Panc1 (cell line): ENCODE measurements at regions not wholly inside any gene's neighbourhood (a gene's known extent, or its start where the extent isn't known, plus 50 kb on each side); places are given as distances from the start of the nearest gene placed in this dataset.
"Not testable (repeated sequence)": the region's sequence is repeated elsewhere in the genome, so short reads cannot be mapped to it uniquely, and the experiment has no call there.

Source experiments
- ATAC-seq: fragments of 200-7000 bp; cut with Tn5 transposase; 2 replicates; pipeline ENCODE4 v1.9.1; 2020; ENCODE audit warnings: mild to moderate bottlenecking, moderate library complexity
- BruUV-seq: library from RNA; stranded (reverse); fragments of 400-500 nt; replicated peaks from 2 replicates; lab custom pipeline; 2021; lab: Mats Ljungman, UMichigan
- CTCF ChIA-PET: fragments of 300-600 bp; sonication (Branson Sonifier 250); formaldehyde crosslinking; loops from one replicate; lab custom pipeline; 2022; ENCODE audit warnings: antibody characterized with exemption; lab: Charles Lee
- POLR2A ChIA-PET: fragments of 300-600 bp; sonication (Branson Sonifier 250); formaldehyde crosslinking; loops from one replicate; lab custom pipeline; 2022; ENCODE audit warnings: antibody characterized with exemption; lab: Charles Lee
- DNase-seq: peaks from one replicate; pipeline ENCODE4 v3.0.0-alpha.2; 2010; ENCODE audit warnings: low read depth, low spot score
- H3K27ac ChIP-seq: 2 replicates; pipeline ENCODE4 v1.5.1; 2011; ENCODE audit warnings: mild to moderate bottlenecking, low read length, inconsistent platforms
- H3K27me3 ChIP-seq: fragments of 200-500 bp; sonication (Bioruptor generic); 2 replicates; pipeline ENCODE4 v1.6.0; 2014; ENCODE audit warnings: low read length, inconsistent platforms; ENCODE audit not compliant: control insufficient read depth, insufficient read depth
- H3K36me3 ChIP-seq: fragments of 200-500 bp; sonication (Bioruptor generic); 2 replicates; pipeline ENCODE4 v1.5.1; 2014; ENCODE audit warnings: inconsistent platforms, mild to moderate bottlenecking, low read length, moderate library complexity; ENCODE audit not compliant: control insufficient read depth, insufficient read depth
- H3K4me1 ChIP-seq: 2 replicates; pipeline ENCODE4 v1.5.1; 2011; ENCODE audit warnings: inconsistent platforms, mild to moderate bottlenecking, low read length, moderate library complexity; ENCODE audit not compliant: control insufficient read depth, insufficient read depth
- H3K4me3 ChIP-seq, 2 experiments: 2 replicates each; pipeline ENCODE4 v1.5.1; 2011 to 2012; ENCODE audit warnings: low read depth in 2 of 2, low read length in 2 of 2, mild to moderate bottlenecking in 2 of 2, inconsistent platforms in 1 of 2, moderate library complexity in 1 of 2
- H3K9me3 ChIP-seq: fragments of 200-500 bp; sonication (Bioruptor generic); 2 replicates; pipeline ENCODE4 v1.5.1; 2014; ENCODE audit warnings: low read depth, mild to moderate bottlenecking, inconsistent platforms, low read length, moderate library complexity; ENCODE audit not compliant: control insufficient read depth, insufficient read depth
- CTCF ChIP-seq: fragments of 450-650 bp; IDR thresholded peaks from 2 replicates; pipeline ENCODE4 v1.5.1; 2017; ENCODE audit warnings: mild to moderate bottlenecking
- POLR2AphosphoS5 ChIP-seq: IDR thresholded peaks from 2 replicates; pipeline ENCODE4 v1.6.1; 2012; ENCODE audit warnings: mild to moderate bottlenecking, low read depth, low read length, moderate library complexity
- REST ChIP-seq, 2 experiments: IDR thresholded peaks; 2 replicates each; pipeline ENCODE4 v1.6.1; 2011 to 2012; ENCODE audit warnings: low read depth in 2 of 2, control low read depth in 1 of 2, low read length in 1 of 2, mild to moderate bottlenecking in 1 of 2, moderate library complexity in 1 of 2; ENCODE audit not compliant: insufficient read depth in 1 of 2
- SIN3A ChIP-seq: IDR thresholded peaks from 2 replicates; pipeline ENCODE4 v1.6.1; 2012; ENCODE audit warnings: low read depth, mild to moderate bottlenecking, low read length, moderate library complexity, borderline replicate concordance; ENCODE audit not compliant: insufficient read depth
- TCF7L2 ChIP-seq: IDR thresholded peaks from 2 replicates; pipeline ENCODE4 v1.6.1; 2011; ENCODE audit warnings: mild to moderate bottlenecking, low read depth, low read length, inconsistent platforms
- in situ Hi-C: cut with HindIII; loops from 2 replicates; pipeline ENCODE4 v1.10.0; 2016; ENCODE audit warnings: low sequenced_read_pairs, low pct_unique_long_range_greater_than_20kb
- intact Hi-C: fragments of 100-400 bp; cut with micrococcal nuclease; formaldehyde crosslinking; loops from one replicate; pipeline ENCODE4 v1.10.0; 2022; ENCODE audit not compliant: unreplicated experiment

- H3K4me3 ChIP-seq, result no peak overlapping the region
- ChIA-PET POLR2A (no interaction called here), CTCF (no interaction called here)
- TF ChIP-seq POLR2AphosphoS5 (no peak), SIN3A (no peak), REST (IDR thresholded peaks at IDR 0.05; ENCODE audit: insufficient read depth in 1 of 2, low read depth in 2 of 2, low read length in 1 of 2) (no peak), TCF7L2 (no peak), CTCF (no peak)
- in situ Hi-C loops (no loop called here), intact Hi-C loops (no loop called here)
- H3K27ac ChIP-seq, result no peak overlapping the region; the same call in 1 of the 2 replicates
- H3K36me3 ChIP-seq, result no peaks in the 10 kb centered on the region
- H3K27me3 ChIP-seq, result no peaks in the 10 kb centered on the region
- no TSS peak for BruUV-seq
- no peak for DNase-seq
- no peak for ATAC-seq
- H3K9me3 ChIP-seq, result peaks cover 4% of the 10 kb centered on the region; the same call in 1 of the 2 replicates
- no peaks in the 10 kb centered on the region for H3K4me1 ChIP-seq
Measured at GRCh38 chr5:124613273-124613953, 133.0 kb downstream of the ZNF608 start.

GRCh38 chr5:124612023-124612422 lies 134.4 kb downstream of the ZNF608 start:
- Histone ChIP-seq H3K9me3 (peaks cover 4% of the 10 kb centered on the region; the same call in 1 of the 2 replicates), H3K4me3 (no peak overlapping the region), H3K27ac (peak overlapping the region; percentile 58; the same call in 1 of the 2 replicates), H3K27me3 (no peaks in the 10 kb centered on the region), H3K36me3 (no peaks in the 10 kb centered on the region), H3K4me1 (no peaks in the 10 kb centered on the region)
- POLR2A ChIA-PET, result no interaction called here
- in situ Hi-C loops, result no loop called here
- intact Hi-C loops, result no loop called here
- TF ChIP-seq SIN3A, result no peak
- no peak for TF ChIP-seq REST (IDR thresholded peaks at IDR 0.05; ENCODE audit: insufficient read depth in 1 of 2, low read depth in 2 of 2, low read length in 1 of 2)
- no peak for TF ChIP-seq TCF7L2
- no peak for TF ChIP-seq POLR2AphosphoS5
- no peak for TF ChIP-seq CTCF
- CTCF ChIA-PET, result interaction anchor here (0.6 kb wide), 1 partner anchor 1694 kb away, joined by 3 read pairs; no protein-coding TSS in a partner anchor
- DNase-seq (no peak), ATAC-seq (no peak)
- no TSS peak for BruUV-seq

- CTCF ChIA-PET, H3K27me3 ChIP-seq, in situ Hi-C loops, BruUV-seq, H3K4me1 ChIP-seq, H3K27ac ChIP-seq, H3K4me3 ChIP-seq, H3K36me3 ChIP-seq, ATAC-seq, POLR2A ChIA-PET, intact Hi-C loops, DNase-seq, H3K9me3 ChIP-seq: not testable (repeated sequence)
Measured at GRCh38 chr5:124611262-124611661, 135.2 kb downstream of the ZNF608 start.
